Endodermal cell (in vitro differentiated cells): ENCODE measurements at regions not wholly inside any gene's neighbourhood (a gene's known extent, or its start where the extent isn't known, plus 50 kb on each side); places are given as distances from the start of the nearest gene placed in this dataset.

Source experiments
- DNase-seq: peaks from one replicate; pipeline ENCODE4 v3.0.0-alpha.2; 2017
- H3K27ac ChIP-seq: 2 replicates; pipeline ENCODE4 v1.5.1; 2013; ENCODE audit warnings: mild to moderate bottlenecking, low read depth, low read length, moderate library complexity
- H3K27me3 ChIP-seq: 2 replicates; pipeline ENCODE4 v1.6.1; 2013; ENCODE audit warnings: mild to moderate bottlenecking, low read length, moderate library complexity; ENCODE audit not compliant: insufficient read depth, control insufficient read depth, poor library complexity, severe bottlenecking
- H3K36me3 ChIP-seq: 2 replicates; pipeline ENCODE4 v1.7.0; 2013; ENCODE audit warnings: mild to moderate bottlenecking, low read length, moderate library complexity; ENCODE audit not compliant: control insufficient read depth, insufficient read depth
- H3K4me1 ChIP-seq: one replicate; pipeline ENCODE4 v1.7.0; 2013; ENCODE audit warnings: low read length; ENCODE audit not compliant: control insufficient read depth, insufficient read depth
- H3K4me3 ChIP-seq: 2 replicates; pipeline ENCODE4 v1.5.1; 2013; ENCODE audit warnings: mild to moderate bottlenecking, low read length, moderate library complexity
- H3K9ac ChIP-seq: 2 replicates; pipeline ENCODE4 v1.6.1; 2013; ENCODE audit warnings: mild to moderate bottlenecking, low read length, moderate library complexity; ENCODE audit not compliant: poor library complexity, severe bottlenecking; ENCODE audit errors: extremely low read depth
- H3K9me3 ChIP-seq: 2 replicates; pipeline ENCODE4 v1.6.1; 2013; ENCODE audit warnings: mild to moderate bottlenecking, low read length, moderate library complexity; ENCODE audit not compliant: control insufficient read depth
- H3K27ac Mint-ChIP-seq: 2 replicates; pipeline ENCODE4 v1.8.0; 2020; ENCODE audit warnings: mixed read lengths
- H3K27me3 Mint-ChIP-seq: 2 replicates; pipeline ENCODE4 v1.8.0; 2021; ENCODE audit warnings: mild to moderate bottlenecking, mixed read lengths; ENCODE audit not compliant: insufficient read depth
- H3K36me3 Mint-ChIP-seq: 2 replicates; pipeline ENCODE4 v1.8.0; 2020; ENCODE audit warnings: low read depth, mixed read lengths
- H3K4me1 Mint-ChIP-seq: 2 replicates; pipeline ENCODE4 v1.8.0; 2020; ENCODE audit warnings: mixed read lengths
- H3K4me3 Mint-ChIP-seq: 2 replicates; pipeline ENCODE4 v1.8.0; 2020; ENCODE audit warnings: mild to moderate bottlenecking, moderate library complexity, mixed read lengths
- H3K9me3 Mint-ChIP-seq: 2 replicates; pipeline ENCODE4 v1.8.0; 2020; ENCODE audit warnings: mild to moderate bottlenecking, mixed read lengths
- CTCF ChIP-seq: fragments of 200-600 bp; sonication (generic); conservative IDR thresholded peaks from 2 replicates; pipeline ENCODE4 v1.5.0; 2021; ENCODE audit warnings: antibody characterized with exemption, mild to moderate bottlenecking
- WGBS, 2 experiments: methylation state at CpG; one replicate each; pipeline versions ENCODE4 v1.1.5 to v1.1.7; 2013; ENCODE audit warnings: missing lambda C conversion rate in 2 of 2, mixed read lengths in 1 of 2; ENCODE audit not compliant: insufficient coverage in 1 of 2, insufficient read length in 1 of 2; 5-methylcytosine and 5-hydroxymethylcytosine counted together

DNA sequence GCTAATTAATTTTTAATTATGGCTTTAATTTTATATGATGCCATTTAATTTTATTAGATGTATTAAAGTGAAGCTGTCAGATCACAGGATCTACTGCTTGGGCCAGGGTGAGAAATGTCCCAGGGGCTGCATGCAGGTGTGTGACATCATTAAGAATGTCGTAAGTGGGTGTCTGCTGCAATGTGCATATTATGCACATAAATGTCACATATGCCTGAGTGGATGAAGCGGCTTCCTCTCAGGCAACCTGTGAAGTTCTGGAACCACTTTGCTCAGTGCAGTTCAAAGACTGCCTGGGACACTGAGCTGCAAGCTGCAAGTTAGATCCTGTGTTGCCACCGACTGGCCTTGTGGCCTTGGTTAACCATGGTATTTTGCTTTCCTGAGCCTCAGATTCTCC is 355.0 kb downstream of the UQCRFS1 start:
- Mint-ChIP-seq H3K27me3 (peaks cover 53% of the 10 kb centered on the region), H3K4me1 (no peaks in the 10 kb centered on the region), H3K4me3 (no peak overlapping the region), H3K36me3 (no peaks in the 10 kb centered on the region), H3K9me3 (peaks cover 14% of the 10 kb centered on the region), H3K27ac (no peak overlapping the region)
- Histone ChIP-seq H3K9ac (no peak overlapping the region), H3K4me3 (no peak overlapping the region), H3K27me3 (peaks cover 19% of the 10 kb centered on the region), H3K9me3 (peaks cover 15% of the 10 kb centered on the region), H3K27ac (no peak overlapping the region), H3K36me3 (no peaks in the 10 kb centered on the region), H3K4me1 (no peaks in the 10 kb centered on the region)
- no peak for DNase-seq
- TF ChIP-seq CTCF, result no peak
- whole genome bisulfite sequencing, 2 experiments, result 82 to 100% methylated on average over 2 to 3 of the region's 3 CpGs

- Histone ChIP-seq H3K27ac (no peak overlapping the region), H3K36me3 (no peaks in the 10 kb centered on the region), H3K27me3 (no peaks in the 10 kb centered on the region), H3K4me1 (no peaks in the 10 kb centered on the region), H3K9me3 (peaks cover 15% of the 10 kb centered on the region), H3K9ac (no peak overlapping the region), H3K4me3 (no peak overlapping the region)
- Mint-ChIP-seq H3K27me3 (peaks cover 30% of the 10 kb centered on the region), H3K9me3 (peaks cover 14% of the 10 kb centered on the region), H3K27ac (no peak overlapping the region), H3K4me1 (no peaks in the 10 kb centered on the region), H3K4me3 (no peak overlapping the region), H3K36me3 (no peaks in the 10 kb centered on the region)
- 76% methylated on average over 3 of the region's 3 CpGs; no CpG with 5 or more reads in 1 of the 2 experiments for WGBS, 2 experiments
- TF ChIP-seq CTCF, result no peak
- no peak for DNase-seq
These were observed 357.7 kb downstream of the UQCRFS1 start for GRCh38 chr19:28855216-28855615.

GRCh38 chr19:28847468-28847867 is 365.5 kb downstream of the UQCRFS1 start:
- H3K27me3 ChIP-seq, result no peaks in the 10 kb centered on the region
- peaks cover 2% of the 10 kb centered on the region for H3K9me3 Mint-ChIP-seq
- peaks cover 6% of the 10 kb centered on the region for H3K27me3 Mint-ChIP-seq
- H3K4me1 ChIP-seq, result no peaks in the 10 kb centered on the region
- no peak for TF ChIP-seq CTCF
- H3K36me3 ChIP-seq, result no peaks in the 10 kb centered on the region
- WGBS, 2 experiments, result 63 to 71% methylated on average over 3 to 4 of the region's 4 CpGs
- H3K9me3 ChIP-seq, result no peaks in the 10 kb centered on the region
- H3K36me3 Mint-ChIP-seq, result no peaks in the 10 kb centered on the region
- no peak overlapping the region for H3K4me3 ChIP-seq
- no peak overlapping the region for H3K9ac ChIP-seq
- no peak overlapping the region for H3K4me3 Mint-ChIP-seq
- H3K27ac ChIP-seq, result no peak overlapping the region
- no peaks in the 10 kb centered on the region for H3K4me1 Mint-ChIP-seq
- no peak for DNase-seq
- no peak overlapping the region for H3K27ac Mint-ChIP-seq
